ENCODE measurements at regions not wholly inside any gene's neighbourhood (a gene's known extent, or its start where the extent isn't known, plus 50 kb on each side); places are given as distances from the start of the nearest gene placed in this dataset.

DNA sequence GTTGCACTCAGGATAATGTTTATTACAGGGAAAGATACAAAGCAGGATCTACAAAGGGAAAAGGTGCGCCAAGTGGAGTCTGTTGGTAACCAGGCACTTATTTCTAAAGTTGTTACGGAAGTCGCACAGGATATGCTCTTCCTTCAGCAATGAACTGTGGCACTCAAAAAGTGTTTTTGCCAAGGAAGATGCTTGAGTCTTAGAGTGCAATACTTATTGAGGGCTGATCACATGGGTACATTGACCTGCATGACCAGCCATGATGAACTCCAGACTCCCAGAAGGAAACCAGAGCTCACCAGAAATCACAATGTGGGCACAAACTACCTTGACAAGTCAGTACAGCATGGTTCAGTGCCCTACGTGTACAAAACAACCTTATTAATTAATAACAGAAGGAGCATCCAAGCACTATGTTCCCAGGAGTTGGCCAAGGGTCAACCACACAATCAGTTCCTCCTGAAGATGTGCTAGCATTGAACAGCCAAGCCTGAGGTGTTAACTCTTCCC is 270.7 kb upstream of the TFAP2D start:
- H3K27me3 ChIP-seq (ENCODE audit: control insufficient read depth in 3 of 3, insufficient read depth in 3 of 3, low read length in 3 of 3): no peaks in the 10 kb centered on the region
- H3K27ac ChIP-seq (ENCODE audit: low read depth, low read length): no peak overlapping the region
- H3K9ac ChIP-seq (ENCODE audit: low read depth in 1 of 3, low read length in 3 of 3): no peak overlapping the region
- H3K36me3 ChIP-seq (ENCODE audit: control insufficient read depth in 3 of 3, insufficient read depth in 3 of 3, low read length in 3 of 3): no peaks in the 10 kb centered on the region
- no peak overlapping the region for H3K4me3 ChIP-seq (ENCODE audit: low read length in 3 of 3)
- H3K9me3 ChIP-seq (ENCODE audit: control insufficient read depth in 3 of 3, low read length in 3 of 3): no peaks in the 10 kb centered on the region
- H3K4me1 ChIP-seq (ENCODE audit: control insufficient read depth in 3 of 3, insufficient read depth in 3 of 3, low read length in 3 of 3): no peaks in the 10 kb centered on the region

GRCh38 chr6:50443144-50443543 is 270.2 kb upstream of the TFAP2D start:
- Histone ChIP-seq H3K4me1 (ENCODE audit: control insufficient read depth in 3 of 3, insufficient read depth in 3 of 3, low read length in 3 of 3) (no peaks in the 10 kb centered on the region), H3K9me3 (ENCODE audit: control insufficient read depth in 3 of 3, low read length in 3 of 3) (no peaks in the 10 kb centered on the region), H3K27ac (ENCODE audit: low read depth, low read length) (no peak overlapping the region), H3K9ac (ENCODE audit: low read depth in 1 of 3, low read length in 3 of 3) (no peak overlapping the region), H3K36me3 (ENCODE audit: control insufficient read depth in 3 of 3, insufficient read depth in 3 of 3, low read length in 3 of 3) (no peaks in the 10 kb centered on the region), H3K4me3 (ENCODE audit: low read length in 3 of 3) (no peak overlapping the region), H3K27me3 (ENCODE audit: control insufficient read depth in 3 of 3, insufficient read depth in 3 of 3, low read length in 3 of 3) (no peaks in the 10 kb centered on the region)

DNA sequence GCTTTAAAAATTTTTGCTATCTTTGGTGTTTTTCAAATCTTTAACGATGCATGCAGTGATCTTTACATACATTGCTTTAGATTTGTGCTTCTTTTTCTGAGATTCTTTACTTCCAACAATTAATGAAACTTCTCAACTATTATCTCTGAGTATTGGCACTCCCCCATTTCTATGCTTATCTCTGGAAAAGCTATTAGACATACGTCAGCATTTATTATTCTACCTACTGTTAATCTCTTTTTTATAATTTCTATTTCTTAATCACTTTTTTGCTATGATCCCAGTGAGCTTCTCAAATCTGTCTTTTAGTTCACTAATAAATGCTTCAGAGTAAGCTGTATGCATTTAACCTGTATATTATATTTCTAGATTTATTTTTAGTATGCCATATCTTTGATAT is 264.2 kb upstream of the TFAP2D start:
- Histone ChIP-seq H3K27me3 (ENCODE audit: control insufficient read depth in 3 of 3, insufficient read depth in 3 of 3, low read length in 3 of 3) (no peaks in the 10 kb centered on the region), H3K36me3 (ENCODE audit: control insufficient read depth in 3 of 3, insufficient read depth in 3 of 3, low read length in 3 of 3) (no peaks in the 10 kb centered on the region), H3K4me3 (ENCODE audit: low read length in 3 of 3) (no peak overlapping the region), H3K4me1 (ENCODE audit: control insufficient read depth in 3 of 3, insufficient read depth in 3 of 3, low read length in 3 of 3) (no peaks in the 10 kb centered on the region), H3K9ac (ENCODE audit: low read depth in 1 of 3, low read length in 3 of 3) (no peak overlapping the region), H3K9me3 (ENCODE audit: control insufficient read depth in 3 of 3, low read length in 3 of 3) (no peaks in the 10 kb centered on the region), H3K27ac (ENCODE audit: low read depth, low read length) (no peak overlapping the region)

- no peaks in the 10 kb centered on the region for H3K4me1 ChIP-seq (ENCODE audit: control insufficient read depth in 3 of 3, insufficient read depth in 3 of 3, low read length in 3 of 3)
- no peaks in the 10 kb centered on the region for H3K9me3 ChIP-seq (ENCODE audit: control insufficient read depth in 3 of 3, low read length in 3 of 3)
- H3K36me3 ChIP-seq (ENCODE audit: control insufficient read depth in 3 of 3, insufficient read depth in 3 of 3, low read length in 3 of 3): no peaks in the 10 kb centered on the region
- no peak overlapping the region for H3K9ac ChIP-seq (ENCODE audit: low read depth in 1 of 3, low read length in 3 of 3)
- H3K27ac ChIP-seq (ENCODE audit: low read depth, low read length): no peak overlapping the region
- no peaks in the 10 kb centered on the region for H3K27me3 ChIP-seq (ENCODE audit: control insufficient read depth in 3 of 3, insufficient read depth in 3 of 3, low read length in 3 of 3)
- H3K4me3 ChIP-seq (ENCODE audit: low read length in 3 of 3): no peak overlapping the region
Observed at GRCh38 chr6:50451826-50452400, 261.4 kb upstream of the TFAP2D start.

DNA sequence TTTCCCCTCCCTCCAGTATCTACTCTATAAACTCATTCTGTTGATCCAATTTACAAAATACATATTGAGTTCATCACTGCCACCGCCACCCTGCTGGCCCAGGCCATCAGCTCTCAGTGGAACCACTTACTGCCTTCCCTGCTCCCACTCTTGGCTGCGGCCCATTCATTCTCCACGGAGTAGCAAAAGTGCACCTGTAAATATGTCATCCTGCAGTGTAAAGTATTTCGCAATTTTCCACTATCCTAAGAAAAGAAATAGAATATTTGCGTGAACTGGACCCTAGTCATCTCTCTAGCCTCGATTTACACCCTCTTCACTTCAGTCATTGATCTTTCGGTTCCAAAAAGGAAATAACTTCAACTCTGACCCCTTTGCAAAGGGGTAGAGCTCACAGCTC is 258.3 kb upstream of the TFAP2D start:
- no peak overlapping the region for H3K4me3 ChIP-seq (ENCODE audit: low read length in 3 of 3)
- H3K9me3 ChIP-seq (ENCODE audit: control insufficient read depth in 3 of 3, low read length in 3 of 3): no peaks in the 10 kb centered on the region
- no peaks in the 10 kb centered on the region for H3K36me3 ChIP-seq (ENCODE audit: control insufficient read depth in 3 of 3, insufficient read depth in 3 of 3, low read length in 3 of 3)
- H3K4me1 ChIP-seq (ENCODE audit: control insufficient read depth in 3 of 3, insufficient read depth in 3 of 3, low read length in 3 of 3): no peaks in the 10 kb centered on the region
- no peak overlapping the region for H3K27ac ChIP-seq (ENCODE audit: low read depth, low read length)
- H3K27me3 ChIP-seq (ENCODE audit: control insufficient read depth in 3 of 3, insufficient read depth in 3 of 3, low read length in 3 of 3): no peaks in the 10 kb centered on the region
- no peak overlapping the region for H3K9ac ChIP-seq (ENCODE audit: low read depth in 1 of 3, low read length in 3 of 3)

DNA sequence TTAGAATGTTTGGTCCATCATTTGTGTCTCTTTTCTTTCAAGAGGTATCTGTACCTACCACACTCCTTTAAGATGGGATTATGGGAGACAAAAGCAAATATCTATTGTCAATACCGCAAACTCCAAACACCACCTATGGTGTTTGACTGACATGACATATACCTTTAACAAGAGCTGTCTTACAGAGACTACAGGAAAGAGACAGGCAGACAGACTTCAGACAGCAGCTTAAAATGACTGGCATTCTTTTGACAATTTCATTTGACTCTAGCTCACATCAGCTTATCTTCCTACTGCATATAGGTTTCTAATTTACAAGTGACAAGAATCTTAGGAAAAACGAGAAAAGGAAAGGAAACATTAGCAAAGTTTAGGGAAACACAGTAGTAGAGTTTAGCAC is 256.0 kb upstream of the TFAP2D start:
- Histone ChIP-seq H3K36me3 (ENCODE audit: control insufficient read depth in 3 of 3, insufficient read depth in 3 of 3, low read length in 3 of 3) (no peaks in the 10 kb centered on the region), H3K27me3 (ENCODE audit: control insufficient read depth in 3 of 3, insufficient read depth in 3 of 3, low read length in 3 of 3) (no peaks in the 10 kb centered on the region), H3K4me3 (ENCODE audit: low read length in 3 of 3) (no peak overlapping the region)

DNA sequence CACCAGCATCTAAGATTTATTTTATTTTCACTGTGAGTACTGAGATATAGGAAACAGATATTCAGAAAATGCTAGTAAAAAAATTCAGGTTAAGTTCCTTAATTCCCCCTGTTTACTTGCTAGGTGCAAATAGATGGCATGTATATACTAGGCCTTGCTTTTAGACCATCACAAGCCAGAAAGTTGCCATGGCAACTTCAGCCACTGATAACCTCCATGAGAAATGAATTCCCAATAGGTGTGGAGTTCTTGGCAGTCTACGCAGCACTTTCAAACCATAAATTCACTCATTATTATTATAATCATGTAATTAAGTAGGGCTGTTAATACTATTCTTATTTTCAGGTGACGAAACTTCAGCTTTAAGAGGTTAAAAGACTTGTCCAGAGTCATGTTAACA is 251.6 kb upstream of the TFAP2D start:
- Histone ChIP-seq H3K9me3 (ENCODE audit: control insufficient read depth in 3 of 3, low read length in 3 of 3) (no peaks in the 10 kb centered on the region), H3K4me1 (ENCODE audit: control insufficient read depth in 3 of 3, insufficient read depth in 3 of 3, low read length in 3 of 3) (no peaks in the 10 kb centered on the region), H3K27me3 (ENCODE audit: control insufficient read depth in 3 of 3, insufficient read depth in 3 of 3, low read length in 3 of 3) (no peaks in the 10 kb centered on the region), H3K27ac (ENCODE audit: low read depth, low read length) (no peak overlapping the region), H3K9ac (ENCODE audit: low read depth in 1 of 3, low read length in 3 of 3) (no peak overlapping the region), H3K4me3 (ENCODE audit: low read length in 3 of 3) (no peak overlapping the region), H3K36me3 (ENCODE audit: control insufficient read depth in 3 of 3, insufficient read depth in 3 of 3, low read length in 3 of 3) (no peaks in the 10 kb centered on the region)

More for the DNA sequence above, 256.0 kb upstream of the TFAP2D start:
- no peaks in the 10 kb centered on the region for H3K4me1 ChIP-seq (ENCODE audit: control insufficient read depth in 3 of 3, insufficient read depth in 3 of 3, low read length in 3 of 3)
- no peak overlapping the region for H3K9ac ChIP-seq (ENCODE audit: low read depth in 1 of 3, low read length in 3 of 3)
- no peaks in the 10 kb centered on the region for H3K9me3 ChIP-seq (ENCODE audit: control insufficient read depth in 3 of 3, low read length in 3 of 3)
- no peak overlapping the region for H3K27ac ChIP-seq (ENCODE audit: low read depth, low read length)

DNA sequence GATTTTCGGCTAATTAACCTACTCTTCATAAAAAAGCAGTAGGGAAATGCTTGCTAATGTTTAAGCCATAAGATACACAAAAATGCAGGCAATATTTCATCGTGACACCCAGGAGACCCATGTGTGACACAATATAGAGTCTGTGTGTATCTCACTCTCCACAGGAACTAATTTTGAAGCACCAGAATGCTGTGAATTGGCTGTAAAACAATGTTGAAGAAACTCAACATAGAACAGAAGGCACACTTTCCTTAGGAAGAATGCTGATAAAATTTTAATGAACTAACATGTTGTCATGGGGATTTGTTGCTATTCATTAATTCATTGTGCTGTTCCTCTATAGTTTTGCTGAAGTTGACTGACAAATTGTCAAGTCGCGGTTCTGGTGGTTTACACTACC is 249.4 kb upstream of the TFAP2D start:
- Histone ChIP-seq H3K36me3 (ENCODE audit: control insufficient read depth in 3 of 3, insufficient read depth in 3 of 3, low read length in 3 of 3) (no peaks in the 10 kb centered on the region), H3K4me3 (ENCODE audit: low read length in 3 of 3) (no peak overlapping the region), H3K27me3 (ENCODE audit: control insufficient read depth in 3 of 3, insufficient read depth in 3 of 3, low read length in 3 of 3) (no peaks in the 10 kb centered on the region), H3K27ac (ENCODE audit: low read depth, low read length) (no peak overlapping the region), H3K9ac (ENCODE audit: low read depth in 1 of 3, low read length in 3 of 3) (no peak overlapping the region), H3K9me3 (ENCODE audit: control insufficient read depth in 3 of 3, low read length in 3 of 3) (no peaks in the 10 kb centered on the region), H3K4me1 (ENCODE audit: control insufficient read depth in 3 of 3, insufficient read depth in 3 of 3, low read length in 3 of 3) (no peaks in the 10 kb centered on the region)

DNA sequence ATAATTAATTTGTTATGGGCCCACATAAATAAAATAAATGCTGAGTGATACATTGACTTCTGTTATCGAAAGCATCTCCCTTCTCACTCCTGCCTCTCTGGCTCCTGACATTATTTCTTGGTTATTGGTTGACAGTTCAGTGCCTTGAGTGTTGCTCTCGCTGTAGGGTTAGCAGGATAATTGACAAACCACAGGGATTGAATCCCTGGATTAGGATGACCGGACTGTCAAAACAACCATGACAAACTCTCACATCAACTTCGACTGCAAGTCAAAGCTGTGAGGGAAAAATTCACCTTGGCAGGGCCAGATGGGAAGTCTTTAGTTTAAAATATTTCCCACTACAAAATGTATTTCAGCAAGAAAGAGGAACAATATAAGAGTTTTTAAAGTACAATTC is 245.4 kb upstream of the TFAP2D start:
- no peaks in the 10 kb centered on the region for H3K36me3 ChIP-seq (ENCODE audit: control insufficient read depth in 3 of 3, insufficient read depth in 3 of 3, low read length in 3 of 3)
- no peaks in the 10 kb centered on the region for H3K4me1 ChIP-seq (ENCODE audit: control insufficient read depth in 3 of 3, insufficient read depth in 3 of 3, low read length in 3 of 3)

DNA sequence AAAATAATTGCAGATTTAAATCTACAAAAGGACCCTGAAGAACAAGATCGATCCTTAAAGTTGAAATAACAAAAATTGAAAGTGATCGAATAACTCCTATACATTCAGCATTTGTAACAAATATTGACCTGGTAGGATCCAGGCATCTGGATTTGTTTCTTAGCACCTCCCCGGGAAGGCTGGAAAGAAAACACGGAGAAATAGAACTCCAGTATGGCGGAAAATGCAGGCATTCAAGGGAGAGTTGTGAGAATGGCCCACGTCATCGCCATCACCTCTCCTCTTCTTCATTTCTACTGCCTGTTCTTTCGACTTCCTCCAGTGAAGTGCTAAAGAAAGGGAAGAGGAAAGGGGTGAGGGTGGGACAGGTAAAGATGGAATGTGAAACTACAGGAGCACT is 242.3 kb upstream of the TFAP2D start:
- no peaks in the 10 kb centered on the region for H3K9me3 ChIP-seq (ENCODE audit: control insufficient read depth in 3 of 3, low read length in 3 of 3)
- H3K9ac ChIP-seq (ENCODE audit: low read depth in 1 of 3, low read length in 3 of 3): no peak overlapping the region
- no peak overlapping the region for H3K27ac ChIP-seq (ENCODE audit: low read depth, low read length)
- H3K4me3 ChIP-seq (ENCODE audit: low read length in 3 of 3): no peak overlapping the region
- H3K36me3 ChIP-seq (ENCODE audit: control insufficient read depth in 3 of 3, insufficient read depth in 3 of 3, low read length in 3 of 3): no peaks in the 10 kb centered on the region
- H3K4me1 ChIP-seq (ENCODE audit: control insufficient read depth in 3 of 3, insufficient read depth in 3 of 3, low read length in 3 of 3): no peaks in the 10 kb centered on the region
- no peaks in the 10 kb centered on the region for H3K27me3 ChIP-seq (ENCODE audit: control insufficient read depth in 3 of 3, insufficient read depth in 3 of 3, low read length in 3 of 3)

More for the DNA sequence above, 245.4 kb upstream of the TFAP2D start:
- Histone ChIP-seq H3K4me3 (ENCODE audit: low read length in 3 of 3) (no peak overlapping the region), H3K27me3 (ENCODE audit: control insufficient read depth in 3 of 3, insufficient read depth in 3 of 3, low read length in 3 of 3) (no peaks in the 10 kb centered on the region), H3K27ac (ENCODE audit: low read depth, low read length) (no peak overlapping the region), H3K9ac (ENCODE audit: low read depth in 1 of 3, low read length in 3 of 3) (no peak overlapping the region), H3K9me3 (ENCODE audit: control insufficient read depth in 3 of 3, low read length in 3 of 3) (no peaks in the 10 kb centered on the region)

All from skeletal muscle tissue (tissue), 3 donors.